ENCODE measurements at regions not wholly inside any gene's neighbourhood (a gene's known extent, or its start where the extent isn't known, plus 50 kb on each side); places are given as distances from the start of the nearest gene placed in this dataset.

DNA sequence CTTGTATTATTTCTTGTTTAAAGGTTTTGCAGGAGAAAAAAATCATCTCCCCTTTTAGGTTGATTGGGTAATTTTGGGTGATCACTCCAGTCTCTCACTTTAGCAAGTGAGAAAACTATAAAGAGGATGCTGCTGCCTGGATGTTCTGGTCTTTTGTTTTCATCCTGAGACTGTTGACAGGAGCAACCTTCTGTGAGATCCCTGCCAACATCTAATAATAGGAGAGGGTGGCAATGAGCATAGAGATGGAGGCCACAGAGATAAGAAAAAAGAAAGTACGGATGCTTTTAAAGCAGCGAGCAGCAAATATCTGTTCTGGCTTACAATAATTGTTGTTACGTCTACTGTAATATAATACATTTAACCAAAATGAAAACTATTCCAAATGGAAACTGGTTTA lies 293.6 kb upstream of the MTNR1B start:
- no peak for DNase-seq

DNA sequence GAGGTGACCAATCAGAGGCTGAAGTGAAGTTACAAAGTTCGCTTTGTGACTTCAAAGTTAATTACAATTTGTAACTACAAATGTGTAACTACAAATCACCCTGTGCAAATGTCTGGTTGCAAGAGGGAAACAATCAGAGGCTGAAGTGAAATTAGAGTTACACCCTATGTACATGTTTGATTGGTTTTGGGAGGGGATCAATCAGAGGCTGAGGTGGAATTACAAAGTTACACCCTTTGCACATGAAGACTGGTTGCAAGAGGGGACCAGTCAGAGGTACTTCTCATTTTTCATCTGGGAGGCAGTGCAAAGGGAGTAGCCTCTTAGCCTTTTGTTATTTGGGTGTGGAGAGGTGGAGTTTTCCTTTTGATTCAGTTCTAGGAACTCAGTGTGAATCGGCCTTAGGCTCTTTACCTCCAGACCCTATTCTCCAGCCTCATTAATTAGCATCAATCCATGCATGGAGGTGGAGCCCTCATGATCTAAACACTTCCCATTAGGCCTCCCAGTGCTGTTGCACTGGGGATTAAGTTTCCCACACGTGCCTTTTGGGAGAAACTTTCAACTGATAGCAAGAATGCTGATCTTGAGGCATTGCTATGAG lies 291.3 kb upstream of the MTNR1B start:
- DNase-seq, result no peak

DNA sequence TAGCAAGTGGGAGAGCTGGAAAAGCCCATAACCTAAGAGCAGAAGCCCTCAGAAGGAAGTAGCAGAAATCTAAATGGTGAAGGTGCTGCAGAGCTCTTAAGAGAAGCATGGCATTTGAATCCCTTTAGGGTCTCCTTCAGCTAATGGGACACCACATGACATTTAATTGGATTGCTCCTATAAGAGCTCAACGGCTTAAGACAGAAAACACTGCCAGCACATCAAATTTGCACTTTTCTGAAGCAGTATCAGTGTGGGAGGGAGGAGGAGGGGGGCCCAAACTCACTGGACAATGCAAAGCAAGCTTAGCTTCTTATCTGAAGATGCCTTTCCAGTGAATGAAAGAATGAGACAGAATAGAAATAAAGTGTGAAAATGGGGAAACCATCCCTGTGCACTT lies 287.9 kb upstream of the MTNR1B start:
- no peak for DNase-seq

DNA sequence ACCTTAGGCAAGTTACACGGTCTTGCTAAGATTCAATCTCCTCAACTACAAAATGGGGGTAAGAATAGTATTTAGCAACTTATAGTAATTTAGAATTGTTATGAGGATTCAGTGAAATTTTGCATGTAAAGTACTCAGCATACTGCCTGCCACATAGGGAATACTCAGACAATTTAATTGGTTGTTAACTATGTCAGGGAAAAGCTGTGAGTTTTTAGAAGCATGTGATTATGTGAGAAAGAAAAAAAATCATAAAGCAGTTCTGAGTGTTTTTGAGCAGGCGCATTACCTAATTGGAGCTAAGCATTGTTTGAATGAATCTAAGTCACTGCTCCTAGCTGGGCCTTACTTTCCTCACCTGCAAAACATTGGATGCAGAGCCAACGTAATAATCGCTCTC lies 287.3 kb upstream of the MTNR1B start:
- DNase-seq, result no peak

DNA sequence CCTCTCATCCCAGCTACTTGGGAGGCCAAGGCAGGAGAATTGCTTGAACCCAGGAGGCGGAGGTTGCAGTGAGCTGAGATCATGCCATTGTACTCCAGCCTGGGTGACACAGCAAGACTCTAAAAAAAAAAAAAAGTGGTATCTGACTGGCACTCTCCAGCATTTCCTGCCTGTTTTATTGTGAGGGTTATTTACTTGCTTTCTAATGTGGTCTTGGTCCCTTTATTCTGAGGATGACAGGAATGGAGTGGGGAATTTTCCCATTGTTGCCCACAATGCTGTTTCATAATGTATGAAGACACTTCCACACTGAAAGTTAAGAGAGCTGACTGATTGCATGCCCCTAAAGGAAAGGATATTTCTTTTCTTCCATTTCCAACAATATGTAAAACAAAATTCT lies 286.5 kb upstream of the MTNR1B start:
- DNase-seq, result no peak

DNA sequence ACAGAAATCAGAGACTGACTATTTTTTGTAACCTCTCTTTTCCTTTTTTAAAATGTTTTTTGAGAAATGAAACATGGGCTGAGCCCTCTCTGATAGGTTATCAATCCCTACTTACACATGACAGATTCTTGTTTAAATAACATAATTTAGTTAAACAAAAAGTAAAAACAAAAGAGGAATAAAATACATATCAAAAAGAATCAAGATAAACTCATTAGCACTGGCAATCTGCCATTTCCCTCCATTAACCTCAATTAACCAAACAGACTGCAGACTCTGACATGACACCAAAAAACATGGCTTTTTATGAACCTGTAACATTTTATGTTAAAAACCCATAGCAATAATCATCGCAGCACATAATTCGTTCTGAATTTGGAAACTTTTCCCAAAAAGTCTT lies 284.4 kb upstream of the MTNR1B start:
- DNase-seq, result no peak

DNA sequence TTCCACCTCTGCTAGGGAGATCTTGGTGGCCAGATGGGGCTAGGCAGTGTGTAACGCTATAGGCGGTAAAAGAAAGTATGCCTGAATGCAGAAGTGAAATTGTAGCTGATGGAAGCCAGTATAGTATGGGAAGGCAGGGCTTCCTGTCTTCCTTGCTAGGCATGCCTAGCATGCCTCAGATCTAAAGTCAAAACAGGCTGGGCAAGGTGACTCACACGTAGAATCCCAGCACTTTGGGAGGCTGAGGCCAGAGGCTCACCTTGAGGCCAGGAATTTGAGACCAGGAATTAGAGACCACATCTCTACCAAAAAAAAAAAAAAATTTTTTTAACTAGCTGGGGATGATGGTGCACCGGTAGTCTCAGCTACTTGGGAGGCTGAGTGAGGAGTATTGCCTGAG lies 281.7 kb upstream of the MTNR1B start:
- no peak for DNase-seq

DNA sequence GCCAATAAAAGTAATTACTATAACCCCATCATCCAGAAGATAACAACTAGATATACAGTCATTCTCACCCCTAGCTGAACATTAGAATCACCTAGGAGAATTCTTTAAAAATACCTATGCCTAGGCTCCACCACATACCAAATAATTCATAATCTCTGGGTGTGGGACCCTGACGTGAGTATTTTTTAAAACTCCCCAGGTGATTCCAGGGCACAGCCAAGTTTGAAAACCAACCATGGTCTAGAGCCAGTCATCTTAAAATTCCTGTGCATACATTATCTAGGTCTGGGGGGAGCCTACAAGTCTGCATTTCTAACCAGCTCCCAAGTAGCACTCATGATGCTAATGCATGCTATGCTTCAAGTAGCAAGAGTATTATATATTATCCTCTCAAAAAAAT lies 281.0 kb upstream of the MTNR1B start:
- DNase-seq, result no peak

DNA sequence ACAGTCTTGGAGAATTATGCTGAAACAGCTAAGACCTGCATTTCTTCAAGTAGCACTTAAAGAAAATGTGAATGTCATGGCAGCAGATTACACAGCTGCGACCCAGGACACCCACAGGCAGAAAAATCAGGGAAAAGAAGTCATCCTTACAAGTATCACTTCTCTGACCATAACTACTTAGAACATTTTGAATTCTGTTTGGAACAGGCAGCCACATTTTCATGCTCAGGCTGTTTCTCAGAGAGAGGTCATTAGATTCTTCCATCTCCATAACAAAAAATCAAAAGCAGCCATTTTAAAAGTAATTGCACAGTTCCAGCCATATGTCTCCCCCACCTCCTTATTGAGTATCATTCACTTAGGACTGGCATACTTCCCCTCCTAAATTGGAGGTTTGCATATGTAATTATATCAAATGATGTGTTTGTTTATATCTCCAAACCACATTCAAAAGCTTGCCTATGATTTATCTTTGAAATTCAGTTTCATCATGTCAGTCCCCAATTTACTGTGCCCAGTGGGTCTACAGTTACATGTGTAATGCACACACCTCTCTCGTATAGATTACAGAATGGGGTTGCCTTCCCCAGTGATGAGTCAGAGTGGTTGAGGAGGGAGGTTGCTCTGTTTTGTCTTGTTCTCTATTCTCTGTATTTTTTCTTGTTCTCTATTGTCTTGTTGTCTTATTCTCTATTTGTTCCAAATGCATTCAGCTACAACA lies 276.5 kb upstream of the MTNR1B start:
- no peak for DNase-seq

DNA sequence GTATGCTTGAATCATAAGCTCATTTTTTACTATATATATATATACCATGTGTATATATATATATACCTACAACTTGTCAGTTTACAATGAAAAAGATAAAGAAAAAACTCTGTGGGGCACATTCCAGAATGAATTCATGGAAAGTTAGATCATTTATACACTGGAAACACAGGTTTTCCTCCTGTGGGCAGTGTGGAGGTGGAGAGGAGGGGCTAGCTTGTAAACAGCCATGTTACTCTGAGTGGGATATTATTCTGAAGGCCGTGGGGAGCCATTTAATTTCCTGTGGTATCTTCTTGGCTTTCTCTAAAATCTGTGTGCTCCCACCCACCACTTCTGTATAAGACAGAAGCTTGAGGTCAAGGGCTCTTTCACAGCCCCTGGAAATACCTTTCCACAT lies 273.4 kb upstream of the MTNR1B start:
- DNase-seq, result no peak

DNA sequence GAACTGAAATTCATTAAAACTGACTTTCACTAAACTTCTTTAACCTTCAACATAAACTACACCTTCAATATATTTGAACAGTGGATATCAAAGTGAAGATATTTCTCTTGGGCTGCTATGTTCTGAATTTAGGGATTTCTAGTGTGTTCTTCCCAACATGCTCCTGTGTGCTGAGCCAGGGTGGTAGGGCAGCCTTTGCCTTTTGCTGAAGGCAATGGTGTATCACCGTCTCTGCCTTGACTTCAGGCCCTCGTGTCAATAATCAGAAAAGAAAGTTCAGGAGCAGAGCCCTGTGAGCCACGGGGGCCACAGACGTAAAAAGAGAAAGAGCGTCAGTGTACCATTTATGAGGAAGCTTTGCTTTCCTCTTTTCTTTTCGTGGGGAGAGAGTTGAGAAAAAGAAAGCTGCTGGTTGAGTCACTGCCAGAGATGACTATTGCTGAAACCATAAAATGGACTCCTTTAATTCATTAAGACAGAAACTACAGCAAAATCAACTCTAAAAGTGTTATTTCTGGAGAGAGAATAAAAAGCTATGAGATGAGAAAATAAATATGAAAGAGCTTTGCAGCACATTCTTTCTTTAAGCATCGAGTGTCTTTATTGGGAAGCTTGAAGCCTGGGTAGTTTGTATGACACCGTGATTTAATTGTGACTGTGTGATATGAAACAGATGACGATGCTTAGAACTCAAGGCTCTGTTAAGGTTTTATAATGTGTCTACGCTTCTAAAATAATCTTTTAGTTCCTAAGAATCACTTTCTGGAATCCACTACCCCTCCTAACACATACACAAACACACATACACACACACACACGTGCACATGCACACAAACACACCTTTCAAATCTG lies 271.8 kb upstream of the MTNR1B start:
- DNase-seq, result no peak

DNA sequence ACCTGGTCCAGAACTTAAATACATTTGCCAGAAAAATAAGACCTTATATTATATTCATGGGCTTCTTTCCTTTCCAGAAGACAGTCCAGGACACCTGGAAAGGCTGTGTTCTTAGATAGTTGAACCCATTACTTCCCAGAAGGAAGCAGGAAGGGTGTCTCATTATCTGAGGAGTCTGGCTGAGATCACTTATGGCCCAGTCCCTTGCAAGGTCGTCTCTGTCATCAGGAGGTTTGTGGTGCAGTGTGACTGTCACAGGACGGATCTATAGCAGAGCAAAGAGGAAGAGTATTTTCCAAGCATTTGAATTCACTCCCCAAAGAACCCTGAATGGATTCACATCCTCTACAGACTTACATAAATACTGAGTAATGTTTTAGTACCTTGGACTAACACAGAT lies 270.7 kb upstream of the MTNR1B start:
- no peak for DNase-seq

DNA sequence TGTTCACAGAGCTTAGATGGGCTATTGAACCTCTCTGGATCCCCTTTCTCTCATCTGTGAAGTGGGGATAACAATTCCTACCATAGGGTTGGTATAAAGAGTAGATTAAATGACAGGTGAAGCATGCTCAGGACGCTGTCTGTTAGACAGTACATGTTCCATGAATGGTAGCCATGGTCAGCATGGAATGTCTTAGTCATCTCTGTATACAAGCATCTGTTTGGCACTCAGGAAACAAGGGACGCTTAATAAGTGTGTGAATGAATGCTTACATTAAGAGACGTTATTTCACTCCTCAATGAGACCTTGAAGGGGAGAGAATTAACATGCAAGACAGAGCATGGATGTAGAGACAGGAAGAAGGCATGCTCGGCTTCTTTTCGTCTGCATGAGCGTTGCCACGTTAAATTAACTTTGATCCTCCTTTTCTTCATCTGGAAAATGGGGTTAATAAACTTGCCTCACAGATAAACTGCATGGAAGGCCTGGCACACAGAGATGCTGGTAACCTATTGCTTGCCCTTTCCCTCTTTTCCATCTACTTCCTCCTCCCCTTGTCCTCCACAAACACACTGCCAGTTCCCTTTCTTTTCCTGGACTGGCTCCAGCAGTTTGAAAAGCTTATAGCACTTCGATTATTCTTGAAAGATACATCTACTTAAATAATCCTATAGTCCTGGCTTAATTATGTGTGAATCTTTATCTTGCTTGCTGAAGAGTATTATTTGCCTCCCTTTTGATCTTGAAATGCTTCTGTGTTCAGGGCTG lies 267.2 kb upstream of the MTNR1B start:
- no peak for DNase-seq

DNA sequence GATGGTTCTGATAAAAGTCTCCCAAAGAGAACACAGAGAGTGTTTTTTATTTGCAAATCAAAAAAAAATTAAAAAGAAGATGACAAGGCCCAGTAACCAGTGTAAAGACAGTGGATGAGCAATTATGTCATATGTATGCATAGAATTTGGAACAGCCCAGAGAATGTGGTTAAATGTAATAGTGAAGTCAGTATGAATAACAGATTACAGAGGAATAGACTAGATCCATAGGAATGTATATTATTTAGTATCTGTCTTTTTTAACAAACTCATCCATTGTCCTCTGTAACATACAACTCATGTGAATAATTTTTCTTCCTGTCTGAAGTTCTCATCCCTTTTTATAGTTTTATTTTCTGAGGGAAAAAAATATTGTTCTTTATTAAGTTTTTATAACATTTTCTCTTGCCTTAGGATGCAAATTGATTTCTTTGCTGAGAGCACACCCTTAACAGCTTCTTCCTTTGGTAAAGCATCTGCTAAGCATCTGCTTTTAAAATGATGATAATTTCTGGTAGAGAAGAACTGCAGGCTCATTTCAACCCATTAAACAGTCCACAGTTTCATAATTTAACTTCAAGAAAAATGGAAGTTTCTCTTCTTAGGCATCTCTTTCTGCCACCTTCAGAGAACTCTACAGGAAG lies 266.5 kb upstream of the MTNR1B start:
- DNase-seq, result no peak

DNA sequence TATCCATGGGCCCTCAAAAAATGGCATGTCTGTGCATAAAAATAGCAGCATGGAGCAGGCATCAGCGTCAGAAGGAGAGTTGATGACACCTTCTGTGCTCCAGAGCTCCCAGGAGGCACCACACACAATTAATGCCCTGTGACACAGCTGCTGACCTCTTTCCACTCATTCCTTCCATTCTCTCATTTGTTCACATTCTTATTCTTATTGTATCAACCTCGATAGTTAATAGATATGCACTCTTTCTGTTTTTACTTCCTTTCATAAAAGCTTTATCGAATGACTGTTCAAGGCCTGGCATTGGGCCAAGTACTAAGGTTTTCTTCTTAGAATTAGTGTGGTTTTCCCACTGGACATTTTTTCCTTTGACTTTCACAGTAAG lies 266.0 kb upstream of the MTNR1B start:
- DNase-seq, result no peak

DNA sequence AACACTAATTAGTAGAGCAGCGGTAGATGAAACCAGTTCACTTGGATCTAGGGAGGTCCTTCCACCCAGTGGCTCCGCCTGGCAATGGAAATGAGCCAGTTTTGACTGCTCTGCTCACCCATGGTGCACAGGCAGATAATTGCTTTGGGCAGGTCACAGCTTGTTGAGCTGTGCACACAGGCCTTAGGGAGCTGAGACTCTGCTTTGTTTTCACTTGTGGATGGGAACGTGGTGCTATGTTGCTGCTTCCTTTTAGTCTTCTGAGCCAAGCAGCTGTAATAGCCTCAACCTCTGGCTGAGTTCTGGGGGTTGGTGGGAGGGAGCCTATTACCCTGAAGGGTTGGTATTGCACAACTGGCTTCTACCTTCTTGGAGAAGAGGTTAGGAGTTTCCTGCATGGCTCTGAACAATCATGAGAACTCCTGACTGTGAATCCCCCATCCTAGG lies 262.3 kb upstream of the MTNR1B start:
- peak; percentile 26 for DNase-seq

DNA sequence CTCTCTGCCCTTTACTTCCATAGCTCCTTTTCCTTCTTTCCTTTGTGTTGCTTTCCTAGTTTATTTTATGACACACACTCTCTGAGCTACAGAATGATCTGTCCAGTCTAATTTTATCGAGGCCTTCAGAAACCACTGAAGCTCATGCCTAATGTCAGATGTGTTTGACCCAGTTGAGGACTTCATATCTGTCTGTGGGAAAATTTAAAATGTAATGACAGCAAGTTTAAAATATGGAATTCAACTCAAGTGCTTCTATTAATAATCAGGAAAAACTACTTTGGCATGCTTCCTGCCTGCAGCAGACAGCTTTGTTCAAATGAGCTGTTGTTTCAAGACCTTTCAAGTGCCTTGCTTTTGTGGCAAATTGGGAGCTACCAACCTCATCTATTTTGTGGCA lies 261.8 kb upstream of the MTNR1B start:
- no peak for DNase-seq

DNA sequence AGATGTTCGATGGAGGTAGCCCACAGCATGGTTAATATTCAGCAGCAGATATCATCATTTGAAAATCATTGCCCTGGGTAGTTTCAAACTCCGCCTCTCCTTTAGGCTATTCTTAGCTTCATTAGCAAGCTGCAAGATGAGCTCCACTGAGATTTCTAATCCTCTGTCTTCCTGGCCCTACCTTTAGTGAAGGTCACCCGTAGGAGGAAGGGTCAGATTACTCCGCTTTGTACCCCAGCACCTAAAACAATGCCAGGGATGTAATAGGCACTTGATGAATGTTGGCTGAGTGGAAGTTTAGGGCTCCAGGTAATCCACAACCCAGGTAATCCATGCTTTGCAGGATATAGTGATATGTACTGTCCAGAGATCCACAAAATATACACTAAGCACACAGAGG lies 260.1 kb upstream of the MTNR1B start:
- DNase-seq, result no peak

DNA sequence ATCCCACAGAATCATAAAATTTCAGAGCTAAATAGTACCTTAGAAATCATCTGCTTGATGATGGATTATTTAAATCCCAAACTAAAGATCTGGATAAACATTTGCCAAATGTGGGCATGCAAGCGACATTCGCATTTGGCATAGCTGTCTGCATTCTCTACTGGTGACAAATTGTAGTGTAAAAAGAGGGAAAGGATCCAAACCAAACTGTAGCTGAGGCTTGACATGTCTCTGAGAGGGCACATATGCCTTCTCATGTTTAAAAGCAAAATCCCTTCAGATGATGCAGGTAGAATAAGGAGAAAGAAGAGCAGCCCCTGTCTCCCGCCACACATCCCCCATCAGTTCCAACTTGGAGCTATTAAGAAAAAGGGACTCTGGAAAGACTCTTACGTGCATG lies 257.5 kb upstream of the MTNR1B start:
- DNase-seq, result no peak

DNA sequence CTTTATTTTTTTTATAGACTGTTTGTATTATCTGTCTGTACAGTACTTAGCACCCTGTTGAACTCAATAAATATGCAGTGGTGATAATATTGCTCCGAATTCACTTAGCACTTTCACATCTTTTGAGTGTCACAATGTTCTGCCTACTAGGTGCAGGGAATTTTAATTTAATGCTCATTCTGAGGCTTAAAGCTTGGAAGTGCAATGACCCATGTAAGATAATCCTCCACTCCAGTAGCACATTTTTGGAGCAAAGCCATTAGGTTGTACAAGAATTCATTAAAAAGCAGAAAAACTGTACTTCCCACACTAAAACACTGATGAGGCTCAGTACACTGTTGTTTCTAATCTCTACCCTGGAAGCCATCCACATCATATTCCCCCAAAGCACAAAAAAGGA lies 255.3 kb upstream of the MTNR1B start:
- DNase-seq, result no peak

DNA sequence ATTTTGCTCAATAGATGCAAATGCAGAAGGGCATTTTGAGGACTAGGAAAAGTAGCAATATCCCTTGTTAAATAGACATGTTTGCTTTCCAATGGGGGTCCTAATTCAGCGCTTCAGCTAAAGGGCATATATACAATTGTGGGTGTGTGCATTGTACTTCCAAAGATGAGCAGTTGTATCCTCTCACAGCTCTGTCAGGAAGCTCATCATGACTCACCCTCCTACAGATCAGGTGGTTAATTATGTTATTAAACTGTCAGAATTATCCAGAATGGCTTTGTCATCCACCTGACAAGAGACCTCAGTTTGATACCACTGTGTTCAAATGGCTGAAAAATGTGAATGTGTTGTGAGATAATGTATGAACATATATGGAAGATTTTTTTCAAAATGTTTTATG lies 252.2 kb upstream of the MTNR1B start:
- no peak for DNase-seq

DNA sequence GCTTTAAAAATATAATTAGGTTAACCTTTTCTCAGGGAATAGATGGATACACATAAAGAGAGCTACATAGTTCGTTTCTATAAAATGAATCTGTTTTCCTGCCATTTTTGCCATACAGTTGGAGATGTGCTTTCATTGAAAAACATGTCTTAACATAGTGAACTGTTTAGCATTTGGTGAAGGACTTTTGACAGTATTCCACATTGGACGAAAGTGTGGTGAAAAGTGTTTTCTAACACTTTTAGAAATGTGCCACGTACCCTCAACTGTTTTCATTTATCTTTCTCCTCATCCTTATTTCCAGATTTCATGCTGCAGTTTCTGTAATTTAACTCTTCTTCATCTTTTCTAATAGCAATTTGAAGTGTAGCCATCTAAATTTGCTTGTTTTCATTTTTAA lies 249.1 kb upstream of the MTNR1B start:
- no peak for DNase-seq

DNA sequence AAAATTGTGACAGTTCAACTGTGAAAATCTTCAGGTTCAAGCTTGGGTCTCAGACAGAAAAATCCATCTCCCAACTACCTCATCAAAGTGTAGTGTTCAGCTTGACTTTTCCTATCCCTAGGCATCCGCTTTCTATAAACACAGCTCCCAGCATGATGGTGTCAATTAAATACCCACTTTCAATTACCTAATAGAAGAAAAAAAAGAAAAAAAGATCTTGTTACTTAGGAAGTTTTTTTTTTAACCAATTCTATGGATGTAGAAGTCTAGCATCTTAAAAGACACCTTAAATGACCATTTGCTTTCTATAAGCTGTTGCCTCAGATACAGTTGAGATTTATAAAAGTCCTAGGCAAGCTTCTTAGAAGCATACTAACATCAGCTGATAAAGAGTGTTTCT lies 244.1 kb upstream of the MTNR1B start:
- DNase-seq, result no peak
